ENCODE measurements at regions not wholly inside any gene's neighbourhood (a gene's known extent, or its start where the extent isn't known, plus 50 kb on each side); places are given as distances from the start of the nearest gene placed in this dataset.

DNA sequence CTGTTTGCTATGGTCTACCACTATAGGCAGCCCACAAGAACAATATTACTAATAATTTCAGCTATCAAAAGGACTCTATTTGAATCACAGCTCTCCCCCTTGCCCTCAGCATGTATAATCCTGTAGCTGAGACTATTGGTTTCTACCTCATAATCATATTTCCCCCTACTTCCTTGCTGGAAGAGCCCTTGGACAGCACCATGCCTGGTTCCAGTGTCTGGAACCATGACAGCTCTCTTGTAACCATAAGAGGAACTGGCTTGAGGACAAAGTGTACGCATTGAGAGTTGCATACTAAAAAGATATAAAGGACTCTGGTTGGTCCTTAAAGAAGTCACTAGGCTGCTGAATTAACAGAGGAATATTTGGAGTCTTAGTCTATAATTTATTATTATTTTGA lies 110.7 kb upstream of the ZRANB2 start:
- TF ChIP-seq EZH2 (IDR thresholded peaks at IDR 0.05; ENCODE audit: low read depth) = no peak
- TF ChIP-seq, protein P1, sequence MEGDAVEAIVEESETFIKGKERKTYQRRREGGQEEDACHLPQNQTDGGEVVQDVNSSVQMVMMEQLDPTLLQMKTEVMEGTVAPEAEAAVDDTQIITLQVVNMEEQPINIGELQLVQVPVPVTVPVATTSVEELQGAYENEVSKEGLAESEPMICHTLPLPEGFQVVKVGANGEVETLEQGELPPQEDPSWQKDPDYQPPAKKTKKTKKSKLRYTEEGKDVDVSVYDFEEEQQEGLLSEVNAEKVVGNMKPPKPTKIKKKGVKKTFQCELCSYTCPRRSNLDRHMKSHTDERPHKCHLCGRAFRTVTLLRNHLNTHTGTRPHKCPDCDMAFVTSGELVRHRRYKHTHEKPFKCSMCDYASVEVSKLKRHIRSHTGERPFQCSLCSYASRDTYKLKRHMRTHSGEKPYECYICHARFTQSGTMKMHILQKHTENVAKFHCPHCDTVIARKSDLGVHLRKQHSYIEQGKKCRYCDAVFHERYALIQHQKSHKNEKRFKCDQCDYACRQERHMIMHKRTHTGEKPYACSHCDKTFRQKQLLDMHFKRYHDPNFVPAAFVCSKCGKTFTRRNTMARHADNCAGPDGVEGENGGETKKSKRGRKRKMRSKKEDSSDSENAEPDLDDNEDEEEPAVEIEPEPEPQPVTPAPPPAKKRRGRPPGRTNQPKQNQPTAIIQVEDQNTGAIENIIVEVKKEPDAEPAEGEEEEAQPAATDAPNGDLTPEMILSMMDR (conservative IDR thresholded peaks at IDR 0.05) = no peak
- Histone ChIP-seq H3K4me1 (replicated peaks; ENCODE audit: insufficient read depth) (no peaks in the 10 kb centered on the region), H3K36me3 (ENCODE audit: low read depth) (no peaks in the 10 kb centered on the region), H3K9me2 (ENCODE audit: insufficient read depth) (no peaks in the 10 kb centered on the region), H4K20me1 (ENCODE audit: insufficient read depth) (no peaks in the 10 kb centered on the region), H3K27me3 (ENCODE audit: insufficient read depth, low read depth) (no peaks in the 10 kb centered on the region), H3K27ac (no peak overlapping the region), H3K9me3 (ENCODE audit: insufficient read depth, low read depth) (no peaks in the 10 kb centered on the region), H3K4me2 (no peak overlapping the region), H2AFZ (no peak overlapping the region), H3K79me2 (ENCODE audit: low read depth) (no peaks in the 10 kb centered on the region), H3F3A (ENCODE audit: insufficient read depth, low read depth) (no peaks in the 10 kb centered on the region), H3K4me3 (no peak overlapping the region)
- no peak for DNase-seq
- CTCF ChIA-PET = no interaction called here
- BruUV-seq (replicated peaks) = no TSS peak
- intact Hi-C loops (cut with micrococcal nuclease; ENCODE audit: unreplicated experiment) = no loop called here
- POLR2A ChIA-PET (ENCODE audit: unreplicated experiment) = no interaction called here

GRCh38 chr1:71190843-71191242 lies 110.0 kb upstream of the ZRANB2 start:
- TF ChIP-seq, protein P1 (conservative IDR thresholded peaks at IDR 0.05) = no peak
- no peak for TF ChIP-seq EZH2 (IDR thresholded peaks at IDR 0.05; ENCODE audit: low read depth)
- Histone ChIP-seq H3K27ac (no peak overlapping the region), H3F3A (ENCODE audit: insufficient read depth, low read depth) (no peaks in the 10 kb centered on the region), H3K36me3 (ENCODE audit: low read depth) (no peaks in the 10 kb centered on the region), H3K4me2 (no peak overlapping the region), H3K4me1 (replicated peaks; ENCODE audit: insufficient read depth) (no peaks in the 10 kb centered on the region), H3K27me3 (ENCODE audit: insufficient read depth, low read depth) (no peaks in the 10 kb centered on the region), H3K4me3 (no peak overlapping the region), H3K79me2 (ENCODE audit: low read depth) (no peaks in the 10 kb centered on the region), H3K9me3 (ENCODE audit: insufficient read depth, low read depth) (no peaks in the 10 kb centered on the region), H3K9me2 (ENCODE audit: insufficient read depth) (no peaks in the 10 kb centered on the region), H4K20me1 (ENCODE audit: insufficient read depth) (no peaks in the 10 kb centered on the region), H2AFZ (no peak overlapping the region)
- ChIA-PET CTCF (no interaction called here), POLR2A (ENCODE audit: unreplicated experiment) (no interaction called here)
- intact Hi-C loops (cut with micrococcal nuclease; ENCODE audit: unreplicated experiment) = no loop called here
- no peak for DNase-seq
- BruUV-seq (replicated peaks) = no TSS peak

GRCh38 chr1:71184410-71184809 lies 103.6 kb upstream of the ZRANB2 start:
- Histone ChIP-seq H3K4me3 (no peak overlapping the region), H2AFZ (no peak overlapping the region), H3K27me3 (ENCODE audit: insufficient read depth, low read depth) (no peaks in the 10 kb centered on the region), H3K79me2 (ENCODE audit: low read depth) (no peaks in the 10 kb centered on the region), H3K27ac (no peak overlapping the region), H4K20me1 (ENCODE audit: insufficient read depth) (no peaks in the 10 kb centered on the region), H3K36me3 (ENCODE audit: low read depth) (no peaks in the 10 kb centered on the region), H3F3A (ENCODE audit: insufficient read depth, low read depth) (no peaks in the 10 kb centered on the region), H3K4me1 (replicated peaks; ENCODE audit: insufficient read depth) (no peaks in the 10 kb centered on the region), H3K4me2 (no peak overlapping the region), H3K9me2 (ENCODE audit: insufficient read depth) (0 out of 2 replicates have a peak, but pooled peaks cover 3% of the 10 kb centered on the region), H3K9me3 (ENCODE audit: insufficient read depth, low read depth) (no peaks in the 10 kb centered on the region)
- POLR2A ChIA-PET (ENCODE audit: unreplicated experiment) = no interaction called here
- no TSS peak for BruUV-seq (replicated peaks)
- no peak for DNase-seq
- TF ChIP-seq, protein P1 (conservative IDR thresholded peaks at IDR 0.05) = no peak
- no peak for TF ChIP-seq EZH2 (IDR thresholded peaks at IDR 0.05; ENCODE audit: low read depth)
- intact Hi-C loops (cut with micrococcal nuclease; ENCODE audit: unreplicated experiment) = no loop called here
- CTCF ChIA-PET = no interaction called here

Data from PC-9 (cell line).